PC-3 (cell line): ENCODE measurements at regions not wholly inside any gene's neighbourhood (a gene's known extent, or its start where the extent isn't known, plus 50 kb on each side); places are given as distances from the start of the nearest gene placed in this dataset.

Experiments used
- ATAC-seq: fragments of 200-7000 bp; cut with Tn5 transposase; 2 replicates; pipeline ENCODE4 v1.9.1; 2020; ENCODE audit warnings: mild to moderate bottlenecking, moderate library complexity
- BruUV-seq: library from RNA; stranded (reverse); fragments of 400-500 nt; replicated peaks from 2 replicates; lab custom pipeline; 2021; lab: Mats Ljungman, UMichigan
- CTCF ChIA-PET: fragments of 300-600 bp; sonication (Branson Sonifier 250); formaldehyde crosslinking; loops from one replicate; lab custom pipeline; 2022; ENCODE audit warnings: antibody characterized with exemption; lab: Charles Lee
- POLR2A ChIA-PET: fragments of 300-600 bp; sonication (Branson Sonifier 250); formaldehyde crosslinking; loops from one replicate; lab custom pipeline; 2022; ENCODE audit warnings: antibody characterized with exemption; ENCODE audit not compliant: unreplicated experiment; lab: Charles Lee
- DNase-seq: peaks from one replicate; pipeline ENCODE4 v3.0.0-alpha.2; 2015
- H2AFZ ChIP-seq: fragments of 300-600 bp; sonication (generic); 2 replicates; pipeline ENCODE4 v1.6.0; 2016; ENCODE audit warnings: antibody characterized with exemption, low read length
- H3F3A ChIP-seq: fragments of 300-600 bp; sonication (generic); one replicate; pipeline ENCODE4 v1.6.0; 2017; ENCODE audit warnings: antibody characterized with exemption, low read length, control low read depth, mild to moderate bottlenecking; ENCODE audit not compliant: unreplicated experiment
- H3K27ac ChIP-seq: fragments of 300-600 bp; sonication (generic); 2 replicates; pipeline ENCODE4 v1.5.1; 2016; ENCODE audit warnings: mild to moderate bottlenecking, low read length
- H3K27me3 ChIP-seq: fragments of 300-600 bp; sonication (generic); 2 replicates; pipeline ENCODE4 v1.6.1; 2016; ENCODE audit warnings: low read length, mixed read lengths
- H3K36me3 ChIP-seq: fragments of 300-600 bp; sonication (generic); 2 replicates; pipeline ENCODE4 v1.6.1; 2016; ENCODE audit warnings: low read depth, mixed run types, low read length, mixed read lengths
- H3K4me1 ChIP-seq: fragments of 300-600 bp; sonication (generic); 2 replicates; pipeline ENCODE4 v1.5.1; 2016; ENCODE audit warnings: low read length; ENCODE audit not compliant: insufficient read depth
- H3K4me2 ChIP-seq: fragments of 300-600 bp; sonication (generic); 2 replicates; pipeline ENCODE4 v1.6.0; 2016; ENCODE audit warnings: low read length
- H3K4me3 ChIP-seq: fragments of 300-600 bp; sonication (generic); 2 replicates; pipeline ENCODE4 v1.5.1; 2016; ENCODE audit warnings: mild to moderate bottlenecking, low read length, mixed read lengths
- H3K79me2 ChIP-seq: fragments of 300-600 bp; sonication (generic); 2 replicates; pipeline ENCODE4 v1.6.1; 2017; ENCODE audit warnings: low read length, mixed read lengths
- H3K9ac ChIP-seq: fragments of 300-600 bp; sonication (generic); 2 replicates; pipeline ENCODE4 v1.6.0; 2016; ENCODE audit warnings: mild to moderate bottlenecking, low read length
- H3K9me2 ChIP-seq: fragments of 300-600 bp; sonication (generic); replicated peaks from 2 replicates; pipeline ENCODE4 v1.6.1; 2016; ENCODE audit warnings: mixed run types, low read length, mixed read lengths
- H3K9me3 ChIP-seq: fragments of 300-600 bp; sonication (generic); 2 replicates; pipeline ENCODE4 v1.6.1; 2016; ENCODE audit warnings: low read length, mixed read lengths
- H4K20me1 ChIP-seq: fragments of 300-600 bp; sonication (generic); 2 replicates; pipeline ENCODE4 v1.6.1; 2016; ENCODE audit warnings: low read length, mixed read lengths
- CTCF ChIP-seq: fragments of 300-600 bp; sonication (generic); conservative IDR thresholded peaks from 2 replicates; pipeline ENCODE4 v1.5.1; 2017; ENCODE audit warnings: antibody characterized with exemption, low read depth, mild to moderate bottlenecking, low read length
- EZH2 ChIP-seq: fragments of 300-600 bp; sonication (generic); IDR thresholded peaks from one replicate; pipeline ENCODE4 v1.6.1; 2017; ENCODE audit warnings: antibody characterized with exemption, mild to moderate bottlenecking, low read length; ENCODE audit not compliant: unreplicated experiment
- EZH2phosphoT487 ChIP-seq: fragments of 300-600 bp; sonication (generic); IDR thresholded peaks from 2 replicates; pipeline ENCODE4 v1.6.1; 2018; ENCODE audit warnings: mild to moderate bottlenecking, antibody characterized with exemption, low read length, borderline replicate concordance
- intact Hi-C: fragments of 100-400 bp; cut with micrococcal nuclease; formaldehyde crosslinking; loops from 2 replicates; pipeline ENCODE4 v1.9.0; 2023

- ATAC-seq: no peak
- TF ChIP-seq CTCF (no peak), EZH2phosphoT487 (no peak), EZH2 (no peak)
- no peak overlapping the region for H3K4me3 ChIP-seq
- H3K9me3 ChIP-seq: no peaks in the 10 kb centered on the region
- H3K27me3 ChIP-seq: no peaks in the 10 kb centered on the region
- DNase-seq: no peak
- H3K9ac ChIP-seq: no peak overlapping the region
- H3K27ac ChIP-seq: no peak overlapping the region
- no peaks in the 10 kb centered on the region for H3K36me3 ChIP-seq
- H3F3A ChIP-seq: no peaks in the 10 kb centered on the region
- H3K9me2 ChIP-seq: no peaks in the 10 kb centered on the region
- H3K4me2 ChIP-seq: no peak overlapping the region
- BruUV-seq: no TSS peak
- intact Hi-C loops: loop anchor here (5.0 kb wide), 1 partner anchor 254 kb away; no protein-coding TSS in a partner anchor
- H4K20me1 ChIP-seq: no peaks in the 10 kb centered on the region
- H3K79me2 ChIP-seq: no peaks in the 10 kb centered on the region
- POLR2A ChIA-PET: no interaction called here
- peaks cover 38% of the 10 kb centered on the region for H3K4me1 ChIP-seq
- CTCF ChIA-PET: no interaction called here
- H2AFZ ChIP-seq: no peak overlapping the region
These were observed 348.0 kb upstream of the KLF3 start for GRCh38 chr4:38316045-38316444.

GRCh38 chr4:38317041-38317674 lies 346.8 kb upstream of the KLF3 start:
- ATAC-seq: no peak
- Histone ChIP-seq H3K27ac (no peak overlapping the region), H3K9me2 (no peaks in the 10 kb centered on the region), H2AFZ (no peak overlapping the region), H3K36me3 (no peaks in the 10 kb centered on the region), H4K20me1 (no peaks in the 10 kb centered on the region), H3K9ac (no peak overlapping the region), H3K4me3 (no peak overlapping the region), H3K4me1 (peaks cover 38% of the 10 kb centered on the region), H3F3A (no peaks in the 10 kb centered on the region), H3K27me3 (no peaks in the 10 kb centered on the region), H3K4me2 (no peak overlapping the region), H3K9me3 (no peaks in the 10 kb centered on the region), H3K79me2 (no peaks in the 10 kb centered on the region)
- TF ChIP-seq EZH2phosphoT487: no peak
- TF ChIP-seq CTCF: no peak
- no peak for TF ChIP-seq EZH2
- no TSS peak for BruUV-seq
- CTCF ChIA-PET: interaction anchor here (0.7 kb wide), 1 partner anchor 137 kb away, joined by 13 read pairs; no protein-coding TSS in a partner anchor
- intact Hi-C loops: loop anchor here (5.0 kb wide), 1 partner anchor 255 kb away; no protein-coding TSS in a partner anchor
- no peak for DNase-seq
- POLR2A ChIA-PET: no interaction called here
